NOMO-1 treated with dmso at 0.1 percent for 144 hours (cell line): ENCODE measurements at regions not wholly inside any gene's neighbourhood (a gene's known extent, or its start where the extent isn't known, plus 50 kb on each side); places are given as distances from the start of the nearest gene placed in this dataset.

Source experiments
- DNase-seq: peaks from one replicate; lab custom pipeline; 2025; ENCODE audit not compliant: unreplicated experiment; lab: John Stamatoyannopoulos, UW

DNA sequence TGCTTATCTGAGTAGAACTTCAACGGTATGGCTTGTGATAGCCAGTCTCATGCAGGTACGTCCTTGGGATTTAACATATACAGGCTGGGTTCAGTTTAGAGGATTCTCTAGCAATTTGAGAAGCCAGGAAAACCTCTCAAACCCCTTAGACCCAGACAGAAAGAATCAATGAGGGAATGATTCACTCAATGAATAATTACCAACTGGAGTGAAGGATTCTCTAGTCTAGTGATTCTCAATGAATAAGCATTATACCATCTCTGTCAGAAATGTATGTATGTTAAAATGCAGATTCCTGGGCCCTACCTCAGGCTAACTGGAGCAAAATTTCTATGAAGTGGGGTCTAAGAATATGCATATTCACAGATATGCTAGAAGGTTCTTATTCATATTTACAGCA lies 54.5 kb upstream of the APP start:
- no peak for DNase-seq

DNA sequence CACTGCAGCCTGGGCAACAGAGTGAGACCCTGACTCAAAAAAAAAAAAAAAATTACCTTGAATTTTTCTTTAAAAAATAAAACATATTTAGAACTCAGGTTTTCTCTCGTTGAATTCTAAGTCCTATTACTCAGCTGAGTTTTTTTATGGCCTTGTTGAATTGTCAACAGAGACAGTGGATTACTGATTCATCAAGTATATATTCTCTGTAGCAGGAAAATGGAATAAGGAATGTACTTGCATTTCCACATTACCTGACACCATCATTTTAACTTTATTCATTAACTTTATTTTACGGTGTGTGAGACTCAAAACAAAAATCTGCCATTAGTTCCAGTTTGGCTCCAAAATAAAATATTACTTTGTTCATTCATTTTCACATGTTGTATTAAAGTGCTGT lies 53.8 kb upstream of the APP start:
- no peak for DNase-seq
